ENCODE measurements at regions not wholly inside any gene's neighbourhood (a gene's known extent, or its start where the extent isn't known, plus 50 kb on each side); places are given as distances from the start of the nearest gene placed in this dataset.

DNA sequence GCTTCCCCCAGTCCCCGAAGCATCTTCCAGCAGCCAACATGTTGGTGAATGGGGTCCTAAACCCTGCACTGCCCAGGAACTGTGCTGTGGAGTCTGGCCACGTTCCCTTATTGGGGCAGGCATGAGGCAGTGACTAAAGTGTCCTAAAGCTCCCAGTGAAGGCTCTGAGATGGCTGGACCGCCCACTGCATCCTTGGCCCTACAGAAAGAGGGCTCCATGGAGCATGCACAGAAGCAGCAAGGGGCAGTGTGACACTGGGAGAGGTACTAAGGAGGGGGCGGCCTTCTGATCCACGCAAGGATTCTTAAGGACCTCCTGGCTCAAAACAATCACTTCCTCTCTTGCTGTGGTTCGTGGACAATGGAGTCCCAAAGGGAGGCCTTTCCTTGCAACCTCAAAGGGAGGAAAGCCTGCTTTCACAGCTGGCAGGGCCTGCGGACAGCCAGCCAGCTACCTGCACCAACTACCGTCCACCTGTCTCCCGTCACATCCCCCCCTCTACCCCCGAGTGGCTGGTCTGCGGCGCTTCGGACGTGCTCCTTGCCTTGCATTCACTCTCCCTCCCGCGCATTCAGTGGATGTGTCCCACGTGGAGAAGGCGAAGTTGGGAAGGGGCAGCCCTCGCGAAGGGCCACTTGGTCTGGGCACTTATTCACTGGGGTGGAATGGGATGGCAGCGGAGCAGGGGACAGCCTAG is 63.9 kb upstream of the STARD13 start:
- no peak for DNase-seq (ENCODE audit: extremely low read depth, insufficient read length)
- Histone ChIP-seq H3K27me3 (replicated peaks; ENCODE audit: control insufficient read depth, insufficient read depth, low read length) (no peaks in the 10 kb centered on the region), H3K36me3 (ENCODE audit: control insufficient read depth, insufficient read depth, low read length) (no peaks in the 10 kb centered on the region), H3K4me3 (replicated peaks; ENCODE audit: low read depth, low read length) (no peak overlapping the region)
- TF ChIP-seq, protein P1, sequence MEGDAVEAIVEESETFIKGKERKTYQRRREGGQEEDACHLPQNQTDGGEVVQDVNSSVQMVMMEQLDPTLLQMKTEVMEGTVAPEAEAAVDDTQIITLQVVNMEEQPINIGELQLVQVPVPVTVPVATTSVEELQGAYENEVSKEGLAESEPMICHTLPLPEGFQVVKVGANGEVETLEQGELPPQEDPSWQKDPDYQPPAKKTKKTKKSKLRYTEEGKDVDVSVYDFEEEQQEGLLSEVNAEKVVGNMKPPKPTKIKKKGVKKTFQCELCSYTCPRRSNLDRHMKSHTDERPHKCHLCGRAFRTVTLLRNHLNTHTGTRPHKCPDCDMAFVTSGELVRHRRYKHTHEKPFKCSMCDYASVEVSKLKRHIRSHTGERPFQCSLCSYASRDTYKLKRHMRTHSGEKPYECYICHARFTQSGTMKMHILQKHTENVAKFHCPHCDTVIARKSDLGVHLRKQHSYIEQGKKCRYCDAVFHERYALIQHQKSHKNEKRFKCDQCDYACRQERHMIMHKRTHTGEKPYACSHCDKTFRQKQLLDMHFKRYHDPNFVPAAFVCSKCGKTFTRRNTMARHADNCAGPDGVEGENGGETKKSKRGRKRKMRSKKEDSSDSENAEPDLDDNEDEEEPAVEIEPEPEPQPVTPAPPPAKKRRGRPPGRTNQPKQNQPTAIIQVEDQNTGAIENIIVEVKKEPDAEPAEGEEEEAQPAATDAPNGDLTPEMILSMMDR (IDR thresholded peaks at IDR 0.05; ENCODE audit: insufficient read depth, low read length, poor library complexity, severe bottlenecking), result no peak

DNA sequence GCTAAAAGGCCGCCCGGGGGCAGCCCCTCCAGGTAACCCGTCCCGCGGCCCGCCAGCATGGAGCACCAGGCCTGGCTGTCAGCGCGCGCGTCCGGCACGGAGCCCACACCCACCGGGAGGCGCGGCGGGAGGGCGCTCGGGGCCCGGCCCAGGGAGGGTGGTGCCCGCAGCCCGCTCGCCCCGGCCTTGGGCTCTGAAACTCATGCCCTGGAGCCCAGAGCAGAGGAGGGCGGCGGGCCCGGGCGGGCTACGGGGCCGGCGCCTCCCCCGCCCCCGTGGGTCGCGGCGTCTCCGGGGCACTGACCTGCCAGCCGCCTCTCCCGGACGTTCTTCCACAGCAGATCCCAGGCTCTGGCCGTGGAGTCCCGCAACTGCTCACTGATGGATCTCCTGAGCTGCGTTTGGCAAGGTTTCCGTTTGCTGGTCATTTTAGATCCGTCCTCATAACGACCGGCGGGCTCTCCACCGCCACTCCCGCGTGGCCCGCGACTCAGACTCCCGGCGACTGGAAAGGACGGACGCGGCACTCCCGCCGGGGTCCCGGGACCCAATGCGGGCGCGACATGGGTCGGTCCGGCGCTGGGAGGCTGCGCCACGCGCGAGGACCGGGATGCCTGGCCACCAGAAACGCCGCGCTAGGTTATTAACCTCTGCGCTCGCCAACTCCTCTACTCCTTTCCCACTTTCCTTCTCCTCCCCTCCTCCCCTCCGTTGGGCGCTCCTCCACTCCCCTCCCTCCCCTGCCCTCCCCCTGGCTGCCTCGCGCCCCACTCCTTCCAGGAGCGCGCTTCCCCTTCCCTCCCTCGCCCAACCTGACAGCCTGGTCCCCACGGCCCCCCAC is 64.7 kb upstream of the STARD13 start:
- no peaks in the 10 kb centered on the region for H3K27me3 ChIP-seq (replicated peaks; ENCODE audit: control insufficient read depth, insufficient read depth, low read length)
- H3K36me3 ChIP-seq (ENCODE audit: control insufficient read depth, insufficient read depth, low read length), result no peaks in the 10 kb centered on the region
- no peak for DNase-seq (ENCODE audit: extremely low read depth, insufficient read length)
- TF ChIP-seq, protein P1 (IDR thresholded peaks at IDR 0.05; ENCODE audit: insufficient read depth, low read length, poor library complexity, severe bottlenecking), result no peak
- H3K4me3 ChIP-seq (replicated peaks; ENCODE audit: low read depth, low read length), result no peak overlapping the region

DNA sequence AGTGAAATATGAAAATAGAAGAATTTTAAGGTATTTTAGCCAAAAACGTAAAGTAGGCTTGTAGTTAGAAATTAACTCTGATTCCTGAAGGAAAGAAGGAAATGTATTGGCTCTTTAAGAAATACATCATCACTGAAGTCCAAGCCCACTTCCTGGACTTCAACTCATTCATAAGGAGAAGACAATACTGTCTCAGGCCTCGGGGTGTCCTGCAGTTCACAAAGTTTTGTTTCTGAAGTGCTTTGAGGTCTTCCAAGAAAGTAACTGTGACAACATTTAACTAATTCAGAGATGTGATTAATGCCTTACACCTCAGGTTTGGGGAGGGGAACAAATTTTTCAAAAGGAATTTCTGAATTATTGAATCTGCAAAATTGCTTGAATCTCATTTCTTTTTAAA is 65.8 kb upstream of the STARD13 start:
- Histone ChIP-seq H3K36me3 (ENCODE audit: control insufficient read depth, insufficient read depth, low read length) (no peaks in the 10 kb centered on the region), H3K27me3 (replicated peaks; ENCODE audit: control insufficient read depth, insufficient read depth, low read length) (no peaks in the 10 kb centered on the region), H3K4me3 (replicated peaks; ENCODE audit: low read depth, low read length) (no peak overlapping the region)
- TF ChIP-seq, protein P1 (IDR thresholded peaks at IDR 0.05; ENCODE audit: insufficient read depth, low read length, poor library complexity, severe bottlenecking), result no peak
- no peak for DNase-seq (ENCODE audit: extremely low read depth, insufficient read length)

DNA sequence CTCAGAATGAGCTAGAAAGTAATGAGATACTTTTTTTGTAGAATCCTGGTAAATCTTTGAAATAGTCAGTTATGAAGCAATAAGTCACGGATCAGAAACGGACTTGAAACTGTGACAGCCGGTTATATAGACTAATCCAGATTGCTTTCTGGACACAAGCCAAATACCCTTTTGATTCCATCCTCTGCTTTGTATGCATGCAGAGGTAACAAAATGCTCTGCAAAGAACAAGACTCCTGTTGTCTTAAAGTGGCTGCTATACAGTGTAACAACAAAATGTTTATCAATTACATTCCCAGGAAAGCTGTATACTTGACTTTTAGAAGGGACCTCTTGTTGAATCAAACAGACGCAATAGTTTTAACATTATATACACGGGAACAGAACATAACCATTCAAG is 66.5 kb upstream of the STARD13 start:
- H3K36me3 ChIP-seq (ENCODE audit: control insufficient read depth, insufficient read depth, low read length), result no peaks in the 10 kb centered on the region
- H3K4me3 ChIP-seq (replicated peaks; ENCODE audit: low read depth, low read length), result no peak overlapping the region
- no peaks in the 10 kb centered on the region for H3K27me3 ChIP-seq (replicated peaks; ENCODE audit: control insufficient read depth, insufficient read depth, low read length)
- TF ChIP-seq, protein P1 (IDR thresholded peaks at IDR 0.05; ENCODE audit: insufficient read depth, low read length, poor library complexity, severe bottlenecking), result no peak
- DNase-seq (ENCODE audit: extremely low read depth, insufficient read length), result no peak

DNA sequence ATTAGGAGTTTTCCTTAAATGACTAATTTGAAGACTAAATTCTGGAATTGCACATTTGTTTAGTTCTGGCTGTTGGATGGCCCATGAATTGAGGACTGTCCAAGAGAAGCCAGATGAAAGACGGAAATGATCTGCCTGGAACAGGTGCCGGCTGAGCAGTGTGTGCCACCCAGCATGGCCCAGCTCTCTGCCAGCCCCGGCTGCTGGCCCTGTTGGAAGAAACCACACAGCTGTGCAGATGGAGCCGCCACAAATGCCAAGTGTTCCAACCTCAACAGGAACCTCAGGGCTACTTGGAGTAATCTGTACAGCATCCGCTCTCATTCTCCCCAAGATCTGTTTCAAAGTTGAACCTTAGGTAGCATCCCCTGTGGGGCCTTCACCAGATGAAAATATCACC is 67.0 kb upstream of the STARD13 start:
- no peaks in the 10 kb centered on the region for H3K36me3 ChIP-seq (ENCODE audit: control insufficient read depth, insufficient read depth, low read length)
- no peak overlapping the region for H3K4me3 ChIP-seq (replicated peaks; ENCODE audit: low read depth, low read length)
- DNase-seq (ENCODE audit: extremely low read depth, insufficient read length), result no peak
- no peaks in the 10 kb centered on the region for H3K27me3 ChIP-seq (replicated peaks; ENCODE audit: control insufficient read depth, insufficient read depth, low read length)
- TF ChIP-seq, protein P1 (IDR thresholded peaks at IDR 0.05; ENCODE audit: insufficient read depth, low read length, poor library complexity, severe bottlenecking), result no peak

All from GM06990 (cell line).